GM21786 (cell line): ENCODE measurements at regions not wholly inside any gene's neighbourhood (a gene's known extent, or its start where the extent isn't known, plus 50 kb on each side); places are given as distances from the start of the nearest gene placed in this dataset.
A peak's percentile ranks its signal among the peaks of the same experiment; 100 is the strongest.

Experiments
- ATAC-seq: cut with Tn5 transposase; IDR thresholded peaks from one replicate; pipeline ENCODE4 v1.9.1; 2021; ENCODE audit not compliant: unreplicated experiment

DNA sequence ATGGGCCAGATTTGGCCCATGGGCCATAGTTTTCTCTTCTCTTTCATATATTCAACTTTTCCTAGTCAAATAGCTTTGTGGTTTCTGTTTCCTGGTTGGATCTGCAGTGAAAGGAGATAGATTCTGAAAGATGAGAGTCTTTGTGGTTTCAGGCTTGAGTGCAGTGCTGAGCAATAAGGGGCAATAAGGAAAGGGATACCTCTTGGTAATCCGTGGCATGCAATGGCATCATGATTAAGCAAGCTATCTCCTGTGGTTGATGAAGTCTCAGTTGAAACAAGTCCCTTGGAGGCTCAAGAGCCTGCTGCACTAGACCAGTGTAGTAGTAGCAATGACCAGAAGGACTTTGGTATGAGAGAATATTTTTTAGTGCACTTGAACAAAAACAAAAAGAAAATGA, 187.7 kb upstream of the CNTNAP2 start:
- no peak for ATAC-seq

DNA sequence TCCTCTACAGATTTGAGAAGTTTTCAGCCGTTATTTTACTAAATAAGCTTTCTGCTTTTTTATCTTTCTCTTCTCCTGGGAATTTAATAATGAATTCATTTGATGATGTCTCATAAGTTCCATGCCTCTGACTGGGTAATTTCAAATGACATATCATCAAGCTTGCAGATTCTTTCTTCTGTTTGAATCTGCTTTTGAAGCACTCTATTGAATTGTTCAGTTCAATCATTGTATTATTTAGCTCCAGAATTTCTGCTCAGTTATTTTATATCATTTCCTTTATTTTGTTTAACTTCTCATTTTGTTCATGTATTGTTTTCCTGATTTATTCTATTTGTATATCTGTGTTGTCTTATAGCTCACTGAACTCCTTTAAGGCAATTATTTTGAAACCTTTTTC, 196.9 kb upstream of the CNTNAP2 start:
- no peak for ATAC-seq

DNA sequence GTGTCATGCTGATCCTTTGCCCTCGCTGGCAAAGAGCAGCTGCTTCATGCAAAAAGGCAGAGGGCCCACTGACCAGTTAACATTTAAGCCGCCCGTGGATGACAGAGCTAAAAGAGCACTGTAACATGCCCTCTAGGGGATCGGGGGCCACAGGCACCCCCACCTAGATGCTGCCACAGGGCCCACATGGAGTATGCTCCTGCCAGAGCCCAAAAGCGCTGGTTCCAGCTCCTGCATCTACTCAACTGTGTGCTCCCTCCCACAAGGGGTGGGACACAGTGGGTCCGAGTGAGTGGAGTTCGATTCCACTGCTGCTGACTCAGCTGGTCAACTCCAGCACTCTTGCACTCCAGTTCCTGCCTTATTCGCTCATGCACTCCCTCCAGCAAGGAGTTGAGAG, 199.8 kb upstream of the CNTNAP2 start:
- no peak for ATAC-seq

DNA sequence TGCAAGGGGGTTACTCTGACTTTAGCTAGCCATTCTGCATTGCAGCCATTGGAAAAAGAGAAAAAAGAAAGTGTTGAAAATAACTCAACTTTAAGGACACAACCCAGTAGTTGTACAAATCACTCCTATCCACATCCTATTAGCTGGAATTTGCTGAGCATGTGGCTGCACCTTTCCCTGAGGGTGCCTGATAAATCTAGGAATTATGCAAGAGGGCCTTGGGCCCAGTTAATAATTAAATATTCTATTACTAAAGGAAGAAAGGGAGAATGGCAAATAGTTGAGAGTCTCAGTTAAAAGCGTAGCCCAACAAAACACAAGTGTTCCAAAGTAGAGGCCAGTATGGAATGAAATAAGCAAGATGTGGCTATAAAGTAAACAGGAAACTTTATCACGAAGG, 200.9 kb upstream of the CNTNAP2 start:
- ATAC-seq, result no peak

DNA sequence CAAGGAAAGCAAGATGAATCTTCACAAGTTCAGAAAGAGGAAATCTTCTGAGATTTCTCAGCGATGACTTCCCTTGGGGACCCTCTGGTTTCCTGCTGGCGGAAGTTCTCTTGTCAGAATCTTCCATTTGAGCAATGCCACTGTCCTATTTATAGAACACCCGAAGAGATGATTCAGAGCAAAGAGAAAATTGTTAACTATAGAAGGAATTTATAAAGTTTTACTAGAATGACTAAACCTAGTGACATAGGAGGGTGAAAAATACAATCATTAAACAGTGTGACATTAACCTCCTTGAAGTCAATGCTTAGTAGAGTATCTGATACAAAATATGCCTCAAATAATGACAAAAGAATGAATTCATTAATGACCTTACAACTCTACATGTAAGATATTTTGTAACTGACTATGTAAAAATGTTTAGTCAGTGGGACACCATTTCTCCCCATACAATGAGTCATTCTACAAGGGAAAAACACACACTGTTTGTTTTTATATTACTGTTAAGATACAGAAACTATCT, 206.5 kb upstream of the CNTNAP2 start:
- peak; percentile 81 for ATAC-seq

DNA sequence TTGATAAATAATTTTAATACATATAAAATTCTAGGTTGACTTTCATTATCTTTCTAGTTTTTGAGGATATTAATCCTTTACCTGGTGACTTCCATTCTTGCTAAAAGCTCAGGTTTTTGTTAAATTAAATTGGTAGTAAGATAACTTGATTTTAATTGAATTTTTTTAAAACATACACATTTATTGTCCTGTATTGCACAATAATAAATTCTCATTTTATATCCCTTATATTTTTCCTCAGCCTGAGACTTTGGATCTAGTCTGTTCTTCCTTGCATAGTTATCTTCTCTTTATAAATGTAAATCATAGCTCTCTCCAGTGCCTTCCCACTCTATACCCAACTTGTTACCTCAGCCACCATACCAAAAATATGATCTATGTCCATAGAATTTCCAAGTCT, 212.9 kb upstream of the CNTNAP2 start:
- no peak for ATAC-seq

DNA sequence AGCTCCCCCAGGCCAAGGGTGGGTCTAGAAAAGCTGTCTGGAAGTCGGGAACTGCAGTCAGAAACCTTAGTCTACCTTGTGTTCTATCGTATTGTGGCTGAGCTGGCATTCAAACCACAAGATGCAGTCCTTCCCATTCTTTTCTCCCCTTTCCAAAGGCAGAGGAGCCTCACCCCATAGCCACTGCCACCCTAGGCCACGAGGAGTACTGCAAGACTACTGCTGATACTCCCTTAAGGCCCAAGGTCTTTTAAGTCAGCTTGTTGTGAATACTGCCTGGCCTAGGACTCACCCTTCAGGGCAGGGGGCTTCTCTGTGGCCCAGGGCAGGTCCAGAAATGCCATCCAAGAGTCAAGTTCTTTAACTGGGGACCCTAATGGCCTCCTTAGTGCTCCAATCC, 214.5 kb upstream of the CNTNAP2 start:
- no peak for ATAC-seq

DNA sequence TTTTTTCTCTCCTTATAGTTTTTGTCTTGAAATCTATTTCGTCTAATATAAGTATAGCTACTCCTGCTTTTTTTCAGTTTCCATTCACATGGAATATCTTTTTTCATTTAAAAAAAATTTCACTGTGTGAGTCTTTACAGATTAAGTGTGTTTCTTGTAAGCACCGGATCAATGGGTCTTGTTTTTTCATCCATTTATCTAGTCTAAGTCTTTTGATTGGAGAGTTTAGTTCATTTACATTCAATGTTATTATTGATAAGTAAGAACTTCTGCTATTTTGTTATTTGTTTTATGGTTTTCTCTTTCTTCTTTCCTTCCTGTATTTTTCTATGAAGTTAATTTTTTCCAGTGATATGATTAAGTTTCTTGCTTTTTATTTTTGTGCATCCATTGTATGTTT, 216.7 kb upstream of the CNTNAP2 start:
- ATAC-seq, result no peak

DNA sequence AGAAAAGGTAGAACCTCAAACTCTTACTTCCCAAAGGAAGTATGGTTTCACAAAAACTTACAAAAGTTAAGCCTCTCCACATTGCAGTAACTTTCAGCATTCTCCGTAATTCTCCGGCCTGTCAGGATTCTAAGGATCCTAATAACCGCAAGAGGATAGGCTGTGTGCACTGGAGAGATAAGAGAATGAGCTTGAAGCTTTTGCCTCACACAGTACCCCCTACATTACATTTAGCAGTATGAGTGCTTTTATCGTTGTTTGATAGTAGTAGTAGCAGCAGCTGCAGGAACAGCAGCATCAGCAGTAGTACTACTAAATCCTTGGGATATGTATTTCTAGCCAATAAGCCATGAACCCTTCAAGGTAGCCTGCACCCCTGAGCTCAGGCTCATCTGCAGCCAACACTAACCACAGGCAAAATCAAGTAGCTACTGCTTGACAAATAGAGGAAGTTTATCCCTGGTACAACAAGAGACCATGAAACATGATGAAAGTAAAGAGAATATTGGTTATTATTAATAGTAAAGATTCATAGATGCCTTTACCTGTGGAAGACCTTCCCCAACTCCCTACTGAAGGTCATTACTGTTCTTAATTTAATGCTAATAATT, 222.6 kb upstream of the CNTNAP2 start:
- no peak for ATAC-seq

DNA sequence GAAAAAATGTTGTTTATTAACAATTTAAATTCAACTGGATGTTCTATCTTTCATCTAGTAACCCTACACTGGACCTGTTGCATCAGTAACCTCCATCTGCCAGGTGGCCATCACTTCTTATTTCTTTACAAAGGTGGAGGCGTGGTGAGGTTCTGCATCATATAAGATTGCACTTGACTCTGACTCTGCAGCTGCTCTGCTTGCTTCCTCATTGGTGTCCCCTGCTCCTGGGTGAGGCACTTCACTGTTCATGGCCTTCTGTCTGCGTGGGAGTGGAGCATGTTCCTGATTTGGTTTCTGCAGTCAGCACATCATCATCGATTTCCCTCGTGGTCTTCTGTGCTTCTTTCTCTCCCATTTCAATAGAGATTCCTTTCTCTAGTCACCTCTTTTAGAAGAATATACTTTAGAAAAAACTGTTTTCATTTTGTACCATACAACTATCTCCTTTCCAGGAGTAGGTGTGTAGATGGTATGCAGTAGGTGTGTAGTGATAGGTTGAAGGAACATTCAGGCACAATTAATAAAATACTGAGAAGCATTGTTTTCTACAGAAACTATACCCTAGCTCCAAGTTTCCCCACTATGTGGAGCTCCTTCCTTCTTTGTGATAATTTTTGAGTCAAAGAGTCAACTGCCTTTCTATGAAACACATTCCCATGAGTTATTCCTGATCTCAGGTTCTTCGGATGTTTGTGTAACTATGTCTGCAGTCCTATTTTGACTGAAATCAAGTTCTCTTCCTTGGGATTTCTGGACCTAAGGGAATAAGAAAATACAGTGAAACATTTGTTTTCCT, 231.7 kb upstream of the CNTNAP2 start:
- ATAC-seq, result no peak

DNA sequence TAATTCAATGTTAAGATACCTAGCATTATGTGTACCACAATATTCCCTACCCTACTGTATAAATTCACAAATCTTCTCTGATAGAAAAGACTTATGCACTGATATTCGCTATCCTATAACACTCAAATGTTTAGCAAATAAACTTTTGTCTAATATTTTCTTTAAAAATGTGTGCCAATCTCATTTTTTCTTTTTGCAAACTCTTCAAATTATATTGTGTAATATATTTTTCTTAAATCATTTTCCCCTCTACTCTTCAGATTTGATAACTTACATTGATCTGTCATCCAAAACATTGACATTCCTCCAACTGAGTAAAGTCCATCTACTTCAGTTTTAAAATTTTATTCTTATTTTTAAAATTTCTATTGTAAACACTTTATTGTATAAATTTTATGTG, 240.2 kb upstream of the CNTNAP2 start:
- no peak for ATAC-seq

DNA sequence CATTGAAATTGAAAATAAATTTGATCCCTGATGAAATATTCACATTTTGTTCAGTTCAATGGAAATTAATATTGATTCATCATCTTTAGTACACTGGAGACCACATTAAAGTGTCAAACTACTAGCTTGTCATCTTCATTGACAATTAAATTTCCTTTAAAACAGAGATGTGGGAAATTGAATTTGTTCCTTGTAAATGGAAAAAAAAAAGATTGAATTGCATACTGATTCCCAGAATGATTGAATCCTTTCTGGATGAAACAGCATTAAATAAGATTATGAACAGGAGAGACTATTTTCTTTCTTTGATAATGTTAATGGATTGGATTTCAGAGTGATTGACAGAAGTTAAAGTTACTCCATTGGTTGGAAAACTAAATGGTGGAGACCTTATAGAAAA, 241.3 kb upstream of the CNTNAP2 start:
- no peak for ATAC-seq

DNA sequence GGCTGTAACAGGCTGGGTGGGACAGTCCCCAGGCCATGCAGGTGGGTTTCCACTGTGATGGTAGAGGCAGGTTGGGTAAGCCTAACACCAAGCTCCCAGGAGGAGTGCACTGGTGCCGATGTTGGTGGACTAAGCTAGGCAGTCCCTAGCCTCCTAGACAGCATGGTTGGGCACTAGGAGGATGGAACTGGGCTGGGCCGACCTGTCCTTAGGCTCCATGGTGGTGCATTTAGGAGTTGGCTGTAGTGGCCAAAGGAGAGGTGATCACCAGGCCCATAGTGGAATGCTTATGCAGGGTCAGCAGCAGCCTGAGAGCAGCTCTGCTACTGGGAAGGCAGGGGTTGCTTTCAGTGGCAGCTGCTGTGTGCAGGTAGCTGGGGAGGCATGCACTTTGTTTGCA, 247.7 kb upstream of the CNTNAP2 start:
- no peak for ATAC-seq

DNA sequence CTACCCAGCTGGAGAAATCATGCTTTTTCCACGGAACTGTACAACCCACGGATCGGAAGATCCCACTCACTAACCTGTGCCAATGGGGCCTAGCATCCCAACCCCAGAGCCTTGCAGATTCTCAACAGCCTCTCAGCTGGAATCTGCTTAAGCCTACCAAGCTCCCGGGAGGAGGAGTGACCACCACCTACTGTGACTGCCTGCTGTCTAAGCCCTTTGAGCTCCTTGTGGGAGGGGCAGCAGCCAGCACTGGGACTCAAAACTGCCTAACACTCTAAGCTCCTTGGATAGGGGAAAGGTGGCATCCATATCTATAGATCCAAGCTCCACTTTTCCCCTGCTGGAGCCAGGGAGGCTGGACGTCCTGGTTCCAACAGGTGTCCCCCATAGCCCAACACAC, 254.4 kb upstream of the CNTNAP2 start:
- ATAC-seq, result no peak

DNA sequence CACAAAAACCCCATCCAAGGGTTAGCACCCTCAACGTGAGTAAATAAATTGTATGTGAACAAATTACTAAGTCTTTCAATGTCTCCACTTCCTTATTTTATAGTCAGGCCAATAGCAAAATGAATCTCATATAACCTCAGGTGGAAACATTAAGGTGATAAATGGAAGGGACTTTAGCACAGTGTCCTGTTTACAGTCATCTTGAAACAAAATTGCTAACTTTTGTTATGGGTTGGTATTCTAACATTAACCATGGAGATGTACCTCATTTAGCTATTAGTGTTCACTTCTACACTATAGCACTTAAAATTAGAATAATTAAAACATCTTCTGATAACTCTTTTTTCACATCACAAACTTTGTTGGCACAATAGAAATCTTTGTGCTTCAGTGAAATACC, 255.8 kb upstream of the CNTNAP2 start:
- ATAC-seq, result no peak

DNA sequence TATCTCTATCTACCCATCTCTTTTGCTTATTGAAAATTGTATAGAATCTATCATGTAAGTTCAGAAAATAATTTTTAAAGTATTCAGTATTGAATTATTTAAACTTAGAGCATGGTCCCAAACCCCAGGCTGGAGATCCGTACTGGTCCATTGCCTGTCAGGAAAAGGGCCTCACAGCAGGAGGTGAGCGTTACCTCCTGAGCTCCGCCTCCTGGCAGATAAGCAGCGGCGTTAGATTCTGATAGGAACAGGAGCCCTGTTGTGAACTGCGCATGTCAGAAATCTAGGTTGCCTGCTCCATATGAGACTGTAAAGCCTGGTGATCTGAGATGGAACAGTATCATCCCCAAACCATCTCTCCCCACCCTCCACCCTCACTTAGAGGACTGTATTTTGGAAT, 266.0 kb upstream of the CNTNAP2 start:
- no peak for ATAC-seq

DNA sequence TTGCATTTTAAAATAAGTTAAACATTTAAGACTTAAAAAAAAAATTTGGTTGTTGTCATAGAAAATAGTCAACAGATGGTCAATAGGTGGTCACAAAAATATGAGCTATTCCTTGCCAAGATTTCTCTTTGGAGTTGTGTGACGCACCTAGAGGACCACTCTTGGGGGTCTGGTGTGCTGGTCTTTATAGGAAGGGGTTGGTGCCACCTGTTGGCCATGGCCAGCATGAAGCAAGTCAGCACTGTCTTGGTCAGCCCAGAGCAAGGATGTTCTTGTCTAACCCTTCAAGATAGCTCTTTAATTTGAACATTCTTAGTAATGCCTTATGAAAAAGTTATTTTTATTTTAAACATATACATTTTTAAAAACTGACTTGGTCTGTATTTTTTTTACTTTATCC, 267.9 kb upstream of the CNTNAP2 start:
- ATAC-seq, result no peak

DNA sequence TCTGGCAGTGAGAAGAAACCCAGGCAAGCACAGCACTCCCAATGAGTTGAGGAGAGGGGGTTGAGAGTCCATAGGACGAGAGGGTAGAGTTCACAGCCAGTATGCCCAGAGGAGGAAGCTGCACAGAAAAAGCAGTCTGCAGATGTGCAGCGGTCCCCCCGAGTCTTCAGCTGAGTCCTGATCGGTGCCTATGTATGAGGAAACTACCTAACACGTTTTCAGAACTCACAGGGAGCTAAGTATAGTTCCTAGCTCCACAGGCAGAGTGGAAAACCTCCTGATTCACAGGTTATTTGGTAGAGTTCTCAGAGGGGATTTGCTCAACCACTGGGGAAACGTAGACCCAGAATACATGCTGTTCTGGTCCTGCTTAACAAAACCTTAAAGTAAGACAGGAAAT, 271.3 kb upstream of the CNTNAP2 start:
- ATAC-seq, result no peak

DNA sequence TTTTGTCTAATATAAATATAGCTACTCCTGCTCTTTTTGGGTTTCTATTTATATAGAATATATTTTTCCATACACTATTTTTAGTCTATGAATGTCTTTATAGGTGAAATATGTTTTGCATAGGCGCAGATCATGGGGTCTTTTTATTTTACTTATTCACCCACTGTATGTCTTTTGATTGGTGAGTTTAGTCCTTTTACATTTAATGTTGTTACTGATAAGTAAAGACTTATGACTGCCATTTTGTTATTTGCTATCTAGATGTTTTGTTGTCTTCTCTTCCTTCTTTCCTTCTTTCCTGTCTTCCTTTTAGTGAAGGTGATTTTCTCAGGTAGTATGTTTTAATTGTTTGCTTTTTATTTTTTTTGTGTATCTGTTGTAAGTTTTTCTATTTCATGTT, 276.8 kb upstream of the CNTNAP2 start:
- no peak for ATAC-seq

DNA sequence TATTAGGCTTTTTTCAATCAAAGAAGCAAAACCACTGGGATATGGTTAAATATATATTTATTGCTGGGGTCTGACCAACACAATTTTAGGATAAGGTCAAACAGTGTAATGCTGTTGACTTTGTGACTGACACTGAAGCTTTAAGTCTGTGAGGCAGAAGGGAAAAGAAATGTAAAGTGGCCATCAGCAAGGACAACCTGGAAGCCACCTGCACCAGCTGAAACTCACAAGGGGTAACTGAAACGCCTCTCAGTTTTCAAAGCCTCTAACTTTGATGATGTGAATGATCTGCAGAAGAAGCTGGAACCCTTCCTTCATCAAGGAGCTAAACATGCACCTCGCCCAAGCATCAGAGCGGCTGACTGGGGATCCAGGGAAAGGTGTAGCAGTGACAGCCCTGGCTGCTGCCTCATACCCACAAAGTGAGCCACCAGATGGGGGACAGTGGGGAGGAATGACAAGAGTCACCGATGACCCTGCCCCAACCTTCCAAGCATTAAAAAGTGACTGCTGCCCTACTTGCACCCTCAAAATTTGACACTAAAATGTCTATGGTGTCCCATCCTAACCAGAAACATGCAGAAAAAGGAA, 284.9 kb upstream of the CNTNAP2 start:
- ATAC-seq, result no peak

DNA sequence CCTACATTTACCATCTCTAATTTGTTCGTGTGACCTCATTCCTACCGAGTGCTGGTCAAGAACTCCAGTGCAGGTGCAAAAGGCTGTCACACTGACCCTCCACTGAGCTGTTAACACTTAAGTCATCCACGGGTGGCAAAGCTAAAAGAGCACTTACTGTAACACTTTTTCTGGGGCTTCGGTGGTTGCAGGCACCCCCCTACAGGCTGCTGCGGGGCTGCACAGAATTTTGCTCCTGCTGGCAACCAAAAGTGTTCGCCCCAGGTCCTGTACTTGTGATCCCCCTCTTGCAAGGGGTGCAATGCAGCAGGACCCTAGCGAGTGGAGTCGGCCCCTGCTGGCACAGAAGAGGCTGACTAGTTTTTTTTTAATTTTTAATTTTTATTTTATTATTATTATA, 298.9 kb upstream of the CNTNAP2 start:
- no peak for ATAC-seq

DNA sequence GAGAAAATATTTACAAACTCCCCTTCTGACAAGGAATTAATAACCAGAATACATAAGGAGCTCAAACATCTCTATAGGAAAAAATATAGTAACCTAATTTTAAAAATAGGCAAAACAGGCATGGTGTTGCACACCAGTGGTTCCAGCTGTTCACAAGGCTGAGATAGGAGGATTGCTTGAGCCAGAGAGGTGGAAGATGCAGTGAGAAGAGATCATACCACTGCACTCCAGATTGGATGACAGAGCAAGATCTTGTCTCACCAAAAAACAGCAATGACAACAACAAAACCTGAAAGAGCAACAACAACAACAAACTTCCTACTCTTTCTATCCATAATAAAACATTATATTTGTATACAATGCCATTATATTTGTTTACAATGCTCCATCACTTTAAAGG, 304.4 kb upstream of the CNTNAP2 start:
- ATAC-seq, result no peak
